Dedifferentiated amniotic fluid mesenchymal stem cell (primary cell): ENCODE measurements at regions not wholly inside any gene's neighbourhood (a gene's known extent, or its start where the extent isn't known, plus 50 kb on each side); places are given as distances from the start of the nearest gene placed in this dataset.
"Not testable (repeated sequence)": the region's sequence is repeated elsewhere in the genome, so short reads cannot be mapped to it uniquely, and the experiment has no call there.

Source experiments
- DNase-seq: peaks from one replicate; pipeline ENCODE4 v3.0.0-alpha.2; 2016; ENCODE audit errors: extremely low spot score

DNA sequence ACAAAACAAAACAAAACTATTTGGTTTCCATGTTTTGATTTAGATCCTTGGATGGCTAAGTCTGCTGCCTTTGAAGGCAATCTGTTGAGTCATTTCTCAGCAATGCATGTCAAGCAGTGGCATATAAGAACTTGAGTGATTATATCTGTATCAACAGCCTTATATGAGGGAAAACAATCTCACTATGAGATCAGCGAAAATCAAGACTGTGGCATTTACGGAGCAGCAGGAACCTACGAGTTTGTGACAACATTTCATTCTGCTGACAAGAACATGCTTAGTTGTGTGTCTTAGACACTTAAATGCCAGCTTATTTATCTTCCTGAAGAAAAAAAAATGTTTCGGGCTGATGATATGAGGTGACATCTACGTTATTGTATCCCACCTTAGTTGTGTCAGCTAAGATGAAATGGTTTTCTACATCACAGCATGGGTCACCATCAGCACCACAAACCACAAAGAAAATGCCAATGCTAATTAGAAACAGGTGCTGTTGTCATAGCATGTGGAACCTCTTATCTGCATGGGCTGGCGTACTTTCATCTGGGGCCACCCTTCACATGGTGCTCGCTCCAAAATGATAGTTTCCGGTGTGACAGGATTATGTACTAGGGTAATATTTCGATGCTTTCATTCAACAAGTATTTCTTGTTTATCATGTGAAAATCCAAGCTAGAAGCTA is 1085.5 kb downstream of the SORCS1 start:
- no peak for DNase-seq

- no peak for DNase-seq
Measured at GRCh38 chr10:106076496-106076895, 1088.0 kb downstream of the SORCS1 start.

- no peak for DNase-seq
Measured at GRCh38 chr10:106053061-106053460, 1111.4 kb downstream of the SORCS1 start.

- no peak for DNase-seq
Measured at GRCh38 chr10:106044503-106044902, 1120.0 kb downstream of the SORCS1 start.

- DNase-seq: no peak
Measured at GRCh38 chr10:106043863-106044262, 1120.6 kb downstream of the SORCS1 start.

- no peak for DNase-seq
Measured at GRCh38 chr10:106038246-106038645, 1126.3 kb downstream of the SORCS1 start.

- no peak for DNase-seq
Measured at GRCh38 chr10:106033065-106033464, 1131.4 kb downstream of the SORCS1 start.

DNA sequence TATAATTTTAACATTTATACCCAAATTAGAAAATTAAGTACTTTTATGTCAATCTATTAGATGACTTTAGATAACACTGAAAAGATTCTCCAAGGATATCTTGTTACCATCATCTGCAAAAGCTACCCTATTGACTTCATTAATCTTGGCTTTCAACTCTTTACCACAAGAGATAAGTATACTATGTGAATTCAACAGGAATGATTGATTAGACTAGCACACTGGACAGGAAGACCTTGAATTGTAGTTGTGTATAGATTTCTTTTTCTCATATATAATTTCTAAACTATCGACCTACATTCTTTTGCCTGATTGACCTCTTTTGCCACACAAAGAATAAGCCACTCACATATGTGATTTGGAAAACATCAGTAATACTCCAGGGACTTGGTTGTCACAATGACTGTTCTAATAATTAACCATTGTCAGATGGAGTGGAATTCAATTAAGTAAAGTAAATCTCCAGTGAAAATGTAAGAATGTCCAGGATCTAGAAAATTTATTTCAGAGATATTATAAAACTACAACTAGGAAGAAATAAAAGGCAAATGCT is 1132.0 kb downstream of the SORCS1 start:
- no peak for DNase-seq

GRCh38 chr10:106027240-106027639 is 1137.3 kb downstream of the SORCS1 start:
- no peak for DNase-seq

DNA sequence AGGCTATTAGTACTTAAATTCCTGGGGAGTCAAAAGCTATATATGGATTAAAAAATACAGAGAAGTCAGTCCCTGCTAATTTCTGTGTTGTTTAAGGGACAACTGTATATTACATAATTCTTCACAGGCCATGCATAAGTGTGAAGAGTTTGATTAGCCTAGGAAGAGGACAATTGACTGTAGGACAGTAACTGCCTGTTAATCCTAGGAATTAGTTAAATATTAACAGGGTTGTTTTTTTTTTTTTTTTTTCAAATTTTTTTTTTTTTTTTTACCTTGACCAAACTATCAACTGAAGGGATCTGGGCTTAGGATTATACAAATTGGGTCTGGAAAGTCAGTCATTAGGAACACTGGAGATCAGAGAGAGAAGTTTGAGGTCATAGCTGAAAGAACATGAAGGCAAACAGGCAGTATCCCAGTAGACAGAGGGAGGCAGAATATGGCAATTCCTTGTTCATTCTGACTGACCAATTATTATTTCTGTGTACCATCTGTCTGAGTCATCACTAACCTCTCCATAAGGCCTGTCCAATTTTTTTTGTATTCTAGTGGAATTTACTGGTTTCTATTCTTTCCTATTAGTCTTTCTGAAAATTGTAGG is 1139.2 kb downstream of the SORCS1 start:
- no peak for DNase-seq

DNA sequence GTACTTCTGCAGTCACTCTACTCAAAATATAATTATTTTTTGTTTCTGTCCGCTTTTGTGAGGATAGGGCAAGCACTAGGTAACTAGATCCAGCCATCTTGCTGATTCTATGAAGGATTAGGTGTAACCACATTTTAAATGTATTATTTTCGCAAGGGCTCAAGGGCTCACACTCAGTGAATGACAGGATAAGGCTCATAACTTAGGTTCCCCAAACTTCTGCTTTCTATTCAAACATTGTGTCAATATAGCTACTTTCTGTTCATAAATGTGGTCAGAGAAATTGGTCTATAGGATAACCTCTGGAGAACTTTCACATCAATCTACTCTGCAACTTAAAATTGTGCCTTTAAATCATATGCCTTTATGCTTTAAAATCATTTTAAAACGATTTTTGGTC is 1141.2 kb downstream of the SORCS1 start:
- DNase-seq: no peak

DNA sequence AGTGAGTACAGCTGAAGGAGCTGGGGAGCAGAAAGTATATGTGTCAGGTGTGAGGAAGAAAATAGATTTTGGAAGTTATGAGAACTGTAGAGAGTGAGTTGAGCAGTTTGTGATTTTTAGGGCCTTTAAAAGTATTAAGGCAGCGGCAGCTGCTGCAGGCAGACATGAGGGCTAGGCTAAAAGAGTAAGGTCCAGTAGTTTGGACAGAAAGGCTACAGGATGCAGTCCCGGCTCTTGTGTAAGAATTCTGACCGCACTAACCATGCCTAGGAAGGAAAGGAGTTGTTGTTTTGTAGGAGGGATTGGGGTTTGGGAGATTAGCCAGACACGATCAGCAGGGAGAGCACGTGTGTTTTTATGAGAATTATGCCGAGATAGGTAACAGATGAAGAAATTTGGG is 1144.9 kb downstream of the SORCS1 start:
- not testable (repeated sequence) for DNase-seq

- not testable (repeated sequence) for DNase-seq
Measured at GRCh38 chr10:106015369-106016199, 1148.9 kb downstream of the SORCS1 start.

DNA sequence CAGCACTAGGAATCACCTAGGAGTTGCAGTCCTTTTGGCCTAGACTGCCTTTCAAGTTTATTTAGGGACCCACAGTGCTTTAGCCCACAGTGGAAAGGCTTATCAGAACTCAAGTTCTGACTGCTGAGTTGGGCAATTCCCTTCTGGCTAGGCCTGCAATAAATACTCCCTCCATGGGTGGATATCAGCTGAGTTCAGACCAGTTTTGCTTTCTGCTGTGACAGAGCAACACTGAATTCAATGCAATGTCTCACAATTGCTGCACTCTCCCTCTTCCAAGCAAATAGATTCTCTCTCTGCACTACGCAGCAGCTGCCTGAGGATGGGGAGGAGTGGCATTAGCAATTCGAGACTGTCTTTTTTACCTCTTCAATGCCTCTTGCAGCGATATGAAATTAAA is 1153.3 kb downstream of the SORCS1 start:
- DNase-seq: no peak

GRCh38 chr10:106000721-106001120 is 1163.8 kb downstream of the SORCS1 start:
- DNase-seq: no peak

DNA sequence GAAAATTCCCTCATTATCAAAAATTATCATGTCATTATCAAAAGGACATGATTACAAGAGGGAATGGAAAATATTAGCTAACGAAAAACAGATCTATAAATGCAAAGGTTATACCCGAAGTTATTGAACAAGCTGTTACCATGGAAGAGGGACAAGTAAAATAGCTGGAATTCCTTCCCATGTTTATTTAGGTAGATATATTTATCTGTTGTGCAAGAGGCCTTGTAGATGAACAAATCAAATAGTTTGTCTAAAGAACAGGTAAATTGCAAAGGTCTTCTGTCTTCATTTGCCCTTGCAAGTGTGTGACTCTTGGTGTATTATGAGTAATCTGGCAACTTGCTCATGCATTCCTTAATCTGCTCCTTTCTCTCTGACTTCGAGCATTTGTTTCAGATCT is 1170.9 kb downstream of the SORCS1 start:
- DNase-seq: no peak

DNA sequence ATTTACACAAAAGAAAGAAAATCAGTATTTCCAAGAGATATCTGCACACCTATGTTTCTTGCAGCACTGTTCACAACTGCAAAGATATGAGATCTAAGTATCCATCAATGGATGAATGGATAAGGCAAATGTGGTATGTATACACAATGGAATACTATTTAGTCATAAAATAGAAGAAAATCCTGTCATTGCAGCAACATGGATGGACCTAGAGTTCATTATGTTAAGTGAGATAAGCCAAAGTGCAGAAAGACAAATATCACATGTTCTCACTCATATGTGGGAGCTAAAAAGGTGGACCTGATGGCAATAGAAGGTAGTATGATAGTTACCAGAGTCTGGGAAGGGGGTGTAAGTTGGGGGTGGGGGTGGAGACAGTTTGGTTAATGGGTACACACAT is 1171.6 kb downstream of the SORCS1 start:
- DNase-seq: no peak

GRCh38 chr10:105990529-105990928 is 1174.0 kb downstream of the SORCS1 start:
- DNase-seq: no peak

GRCh38 chr10:105989995-105990394 is 1174.5 kb downstream of the SORCS1 start:
- DNase-seq: no peak

- no peak for DNase-seq
Measured at GRCh38 chr10:105988848-105989247, 1175.7 kb downstream of the SORCS1 start.

GRCh38 chr10:105986912-105987635 is 1177.4 kb downstream of the SORCS1 start:
- no peak for DNase-seq

DNA sequence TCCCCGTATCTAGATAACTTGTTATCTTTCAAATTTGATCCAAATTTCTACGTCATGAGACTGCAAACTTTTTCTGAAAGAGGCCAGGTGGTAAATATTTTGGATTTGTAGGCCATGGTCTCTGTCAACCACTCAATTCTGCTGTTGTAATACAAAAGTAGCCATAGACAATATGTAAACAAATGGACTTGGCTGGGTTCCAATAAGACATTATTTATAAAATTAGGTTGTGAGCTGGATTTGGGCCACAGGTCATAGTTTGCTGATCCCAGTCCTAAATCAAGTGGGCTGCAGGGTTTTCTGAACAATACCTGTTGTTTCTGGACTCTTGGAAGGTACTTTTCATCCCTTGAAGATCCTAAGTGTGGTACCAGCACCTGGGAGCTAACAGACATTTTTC is 1178.0 kb downstream of the SORCS1 start:
- DNase-seq: no peak
